ENCODE measurements at regions not wholly inside any gene's neighbourhood (a gene's known extent, or its start where the extent isn't known, plus 50 kb on each side); places are given as distances from the start of the nearest gene placed in this dataset.

DNA sequence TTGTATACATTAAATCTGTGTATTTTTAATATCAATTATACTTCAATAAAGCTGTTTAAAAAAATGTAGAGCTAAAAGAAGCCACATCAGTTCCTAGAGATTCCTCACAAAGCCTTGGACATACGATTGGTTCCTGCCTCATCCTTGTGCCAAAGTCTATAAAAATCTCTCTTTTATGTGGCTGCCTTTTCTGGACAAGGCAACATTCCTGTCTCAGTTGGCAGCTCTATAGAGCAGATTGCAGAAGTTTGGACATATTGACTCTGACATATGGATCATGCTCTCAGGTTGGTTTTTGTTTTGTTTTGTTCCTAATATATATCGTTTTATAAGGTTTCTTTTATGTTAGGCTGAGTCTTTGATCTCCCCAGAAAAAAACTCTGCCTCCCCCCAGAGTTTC is 148.9 kb downstream of the MAFB start:
- DNase-seq (ENCODE audit: low read depth in 3 of 3) = no peak

- DNase-seq (ENCODE audit: low read depth in 3 of 3) = no peak
Measured at GRCh38 chr20:40538131-40538530, 150.9 kb downstream of the MAFB start.

DNA sequence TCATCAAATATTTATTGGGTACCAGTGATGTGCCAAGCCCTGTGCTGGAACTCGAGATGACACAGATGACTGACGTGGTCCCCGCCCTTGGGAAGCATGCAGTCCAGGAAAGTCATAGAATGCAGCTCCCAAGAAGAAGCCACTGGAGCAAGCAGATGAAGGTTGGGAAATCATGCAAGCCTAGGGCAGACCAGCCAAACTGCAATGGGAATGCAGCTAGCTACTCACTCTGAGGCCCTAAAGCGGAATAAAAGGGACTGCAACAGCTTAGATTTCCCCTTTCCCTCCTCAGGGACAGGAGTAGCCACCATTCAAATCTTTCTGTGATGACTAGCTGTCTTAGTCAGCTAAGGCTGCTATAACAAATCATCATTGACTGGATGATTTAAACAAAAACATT is 152.2 kb downstream of the MAFB start:
- DNase-seq (ENCODE audit: low read depth in 3 of 3) = no peak

GRCh38 chr20:40535816-40536215 is 153.2 kb downstream of the MAFB start:
- no peak for DNase-seq (ENCODE audit: low read depth in 3 of 3)

GRCh38 chr20:40532103-40532502 is 156.9 kb downstream of the MAFB start:
- DNase-seq (ENCODE audit: low read depth in 3 of 3) = peak in 1 of 3 experiments; percentile 6

DNA sequence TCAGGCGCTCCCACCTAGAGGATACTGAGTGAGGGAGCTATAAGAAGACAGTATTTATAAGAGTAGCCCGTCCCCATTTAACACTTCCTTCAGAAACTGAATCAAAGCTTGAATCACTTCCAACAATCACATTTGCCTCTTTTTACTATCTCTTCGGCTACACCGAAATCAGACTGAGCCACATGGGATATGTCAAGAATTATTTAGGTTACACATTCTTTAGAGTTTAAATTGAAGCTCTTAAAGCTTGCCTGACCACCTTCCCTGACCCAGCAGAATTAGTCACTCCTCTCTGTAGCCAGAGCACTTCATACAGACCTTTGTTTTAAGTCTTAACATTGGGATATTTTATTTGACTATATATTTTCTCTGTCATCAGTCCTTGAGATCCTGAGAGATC is 163.7 kb downstream of the MAFB start:
- DNase-seq (ENCODE audit: low read depth in 3 of 3) = no peak

DNA sequence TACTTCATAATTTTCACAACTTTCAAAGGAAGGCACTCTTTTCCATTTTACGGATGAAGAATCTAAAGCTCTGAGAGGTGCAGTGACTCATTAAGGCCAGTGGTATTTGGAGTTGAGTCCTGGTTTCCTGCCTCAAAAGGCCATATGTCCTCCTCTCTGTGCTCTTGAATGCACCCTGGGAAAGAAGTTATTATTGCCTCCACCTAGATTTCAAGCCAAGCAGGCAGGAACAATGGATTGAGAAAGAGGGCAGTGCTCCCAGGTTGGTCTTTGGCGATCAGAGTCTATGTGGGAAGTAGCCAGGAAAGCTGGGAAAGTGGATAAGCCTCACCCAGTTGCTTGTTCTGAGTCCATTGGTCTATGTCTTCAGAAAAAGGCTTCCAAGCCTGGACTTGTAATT is 165.0 kb downstream of the MAFB start:
- DNase-seq (ENCODE audit: low read depth in 3 of 3) = no peak

- DNase-seq (ENCODE audit: low read depth in 3 of 3) = no peak
Measured at GRCh38 chr20:40522405-40522804, 166.6 kb downstream of the MAFB start.

DNA sequence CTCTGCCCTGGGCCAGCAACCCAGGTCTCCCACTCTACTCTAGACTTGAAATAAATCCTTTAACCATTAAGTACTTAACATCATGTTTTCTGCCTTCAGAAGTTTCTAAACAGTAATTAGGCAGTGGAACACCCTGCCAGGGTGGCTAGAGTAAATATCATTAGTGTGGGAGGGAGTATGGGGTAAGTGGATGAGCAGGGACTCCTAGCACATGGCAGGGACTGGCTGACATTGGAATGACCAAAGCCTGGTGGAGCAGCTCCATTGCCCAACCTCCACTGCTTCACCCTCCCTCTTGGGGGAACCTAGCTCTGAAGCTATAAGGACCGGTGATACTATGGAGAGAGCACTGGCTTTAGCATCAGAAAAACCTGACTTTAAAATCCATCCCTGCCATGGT is 167.1 kb downstream of the MAFB start:
- DNase-seq (ENCODE audit: low read depth in 3 of 3) = no peak

DNA sequence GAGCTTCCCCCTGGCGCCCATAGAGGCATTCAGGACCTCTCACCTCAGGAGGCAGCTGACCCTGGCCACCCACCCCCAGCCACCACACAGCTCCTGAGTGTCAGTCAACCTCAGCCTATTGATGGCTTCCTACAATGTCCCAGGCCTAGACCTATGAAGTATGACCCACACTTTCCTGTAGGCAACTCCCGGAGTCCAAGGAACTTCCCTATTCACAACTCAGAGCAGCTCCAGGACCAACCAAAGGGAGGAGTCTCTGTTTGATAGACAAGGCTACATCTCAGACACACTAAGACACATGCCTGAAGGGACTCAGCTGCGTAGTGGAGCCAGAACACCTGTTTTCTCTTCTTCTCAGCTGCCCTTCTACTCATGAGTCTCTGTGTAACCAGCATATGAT is 169.1 kb downstream of the MAFB start:
- DNase-seq (ENCODE audit: low read depth in 3 of 3) = no peak

DNA sequence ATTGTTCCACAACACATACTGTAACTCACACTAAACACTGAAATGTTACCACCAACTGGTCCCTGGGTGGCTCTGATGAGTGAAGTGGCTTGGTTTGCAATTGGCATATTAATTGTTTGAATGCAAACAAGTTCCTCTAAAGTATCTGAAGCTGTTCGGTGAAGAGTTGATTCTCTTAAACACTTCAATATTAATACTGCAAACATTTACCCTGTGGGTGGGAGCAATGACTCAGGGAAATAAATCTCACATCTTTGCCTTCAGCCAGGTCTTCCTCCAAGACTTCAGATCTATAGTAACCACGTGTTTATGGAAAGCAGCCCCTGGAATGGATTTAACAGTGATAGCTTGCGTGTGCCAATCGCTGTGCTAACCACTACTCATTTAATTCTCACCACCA is 176.0 kb downstream of the MAFB start:
- DNase-seq (ENCODE audit: low read depth in 3 of 3) = no peak

- DNase-seq (ENCODE audit: low read depth in 3 of 3) = no peak
Measured at GRCh38 chr20:40512591-40512990, 176.4 kb downstream of the MAFB start.

- DNase-seq (ENCODE audit: low read depth in 3 of 3) = no peak
Measured at GRCh38 chr20:40511478-40511877, 177.6 kb downstream of the MAFB start.

GRCh38 chr20:40510622-40511021 is 178.4 kb downstream of the MAFB start:
- no peak for DNase-seq (ENCODE audit: low read depth in 3 of 3)

DNA sequence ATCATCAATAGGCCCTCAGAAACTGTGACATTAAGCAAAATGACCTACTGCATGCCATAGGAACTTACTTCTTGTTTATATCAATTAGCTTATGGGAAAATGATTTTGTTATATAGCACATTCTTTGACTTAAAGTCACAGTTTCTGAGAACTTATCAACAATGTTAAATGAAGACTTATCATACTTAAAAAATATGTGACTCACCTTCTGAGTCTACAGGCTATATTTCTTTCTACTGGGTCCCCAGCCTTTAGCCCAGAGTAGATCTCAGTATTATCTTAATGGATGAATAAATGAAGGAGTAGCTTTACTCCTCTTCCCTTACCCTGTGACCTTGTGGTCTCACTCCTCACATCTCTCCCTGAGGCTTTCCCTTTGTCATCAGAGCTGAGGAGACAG is 180.2 kb downstream of the MAFB start:
- DNase-seq (ENCODE audit: low read depth in 3 of 3) = no peak

- DNase-seq (ENCODE audit: low read depth in 3 of 3) = peak in 1 of 3 experiments; percentile 2
Measured at GRCh38 chr20:40506537-40506939, 182.5 kb downstream of the MAFB start.

DNA sequence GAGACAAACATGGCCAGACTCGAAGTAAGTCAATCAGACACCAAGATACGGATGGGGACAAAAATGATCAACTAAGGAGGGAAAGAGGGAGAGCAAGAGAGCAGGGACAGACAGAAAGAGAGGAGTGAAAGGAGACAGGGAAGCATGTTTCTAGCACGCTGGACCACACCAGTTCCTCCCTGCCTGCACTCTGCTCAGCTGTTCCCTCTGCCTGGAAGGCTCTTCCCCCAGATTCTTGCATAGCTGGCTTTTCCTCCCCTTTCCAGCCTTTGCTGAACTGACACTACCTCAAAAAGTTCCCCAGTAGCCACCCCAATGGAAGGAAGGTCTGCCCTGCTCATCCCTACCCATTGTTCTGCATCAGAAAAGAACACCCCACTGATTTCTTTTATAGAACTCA is 185.9 kb downstream of the MAFB start:
- DNase-seq (ENCODE audit: low read depth in 3 of 3) = no peak

- DNase-seq (ENCODE audit: low read depth in 3 of 3) = no peak
Measured at GRCh38 chr20:40502576-40502975, 186.5 kb downstream of the MAFB start.

GRCh38 chr20:40499391-40499790 is 189.6 kb downstream of the MAFB start:
- no peak for DNase-seq (ENCODE audit: low read depth in 3 of 3)

DNA sequence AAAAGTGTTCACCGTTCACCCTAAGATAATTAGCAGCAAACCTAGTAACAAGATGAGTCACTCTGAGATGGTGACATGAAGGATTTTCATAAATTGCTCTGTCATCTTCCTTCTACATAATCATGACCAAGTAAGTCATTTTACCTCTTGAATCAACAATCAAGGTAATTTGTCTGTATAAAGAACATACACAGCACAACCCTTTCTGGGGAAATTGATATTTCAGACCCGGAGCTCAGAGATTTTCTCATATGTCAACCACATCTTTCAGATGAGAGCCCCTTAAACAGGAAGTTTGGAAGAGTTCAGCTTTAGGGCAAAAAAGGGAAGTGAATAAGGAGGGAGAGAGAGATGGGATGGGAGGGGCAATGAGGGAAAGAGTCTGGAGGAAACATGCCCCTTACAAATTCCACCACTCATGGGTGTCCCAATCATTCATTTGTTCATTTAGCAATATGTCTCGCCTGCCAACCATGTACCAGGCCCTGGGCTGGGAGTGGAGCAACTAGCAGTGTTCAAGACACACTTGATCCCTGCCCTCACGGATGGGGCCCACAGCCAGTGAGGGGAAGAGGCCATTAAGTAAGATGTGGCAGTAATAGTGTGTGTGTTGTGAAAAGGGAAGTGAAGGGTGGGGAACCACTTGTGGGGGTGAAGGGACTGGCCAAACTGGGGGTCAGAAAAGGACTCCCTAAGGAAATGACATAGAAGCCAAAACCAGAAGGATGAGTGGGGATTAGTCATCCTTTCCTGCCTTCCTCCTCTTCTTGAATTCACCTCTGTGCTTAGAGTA is 190.9 kb downstream of the MAFB start:
- no peak for DNase-seq (ENCODE audit: low read depth in 3 of 3)

GRCh38 chr20:40495956-40496355 is 193.1 kb downstream of the MAFB start:
- no peak for DNase-seq (ENCODE audit: low read depth in 3 of 3)

DNA sequence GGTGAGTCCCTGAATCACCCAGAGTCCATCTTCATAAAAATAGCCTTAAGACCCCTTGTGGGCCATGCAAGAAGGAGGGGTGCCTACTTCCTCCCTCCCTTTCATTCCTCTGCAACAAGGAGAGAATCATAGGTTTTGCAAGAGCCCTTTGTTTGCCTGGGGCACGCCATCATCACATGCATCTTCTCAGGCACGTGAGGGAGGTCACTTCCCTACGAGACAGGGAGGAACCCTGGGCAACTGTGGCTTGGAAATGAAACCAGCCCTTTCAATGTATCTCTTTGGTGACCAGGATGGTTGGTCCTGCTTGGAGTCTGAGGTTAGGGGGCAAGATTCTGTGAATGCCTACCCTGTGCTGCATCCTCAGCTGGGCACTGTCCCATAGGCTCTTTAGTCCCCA is 194.8 kb downstream of the MAFB start:
- no peak for DNase-seq (ENCODE audit: low read depth in 3 of 3)

GRCh38 chr20:40493549-40493948 is 195.5 kb downstream of the MAFB start:
- DNase-seq (ENCODE audit: low read depth in 3 of 3) = no peak

- DNase-seq (ENCODE audit: low read depth in 3 of 3) = no peak
Measured at GRCh38 chr20:40493071-40493470, 196.0 kb downstream of the MAFB start.

All from stimulated activated CD4-positive, alpha-beta T cell treated with anti-CD3 and anti-CD28 coated beads, TNF-alpha, amount 100 ng/mL, for 24 hours (primary cell).